NCI-H510A (cell line): ENCODE measurements at regions not wholly inside any gene's neighbourhood (a gene's known extent, or its start where the extent isn't known, plus 50 kb on each side); places are given as distances from the start of the nearest gene placed in this dataset.

Experiments
- DNase-seq: peaks from one replicate; lab custom pipeline; 2025; lab: John Stamatoyannopoulos, UW

DNA sequence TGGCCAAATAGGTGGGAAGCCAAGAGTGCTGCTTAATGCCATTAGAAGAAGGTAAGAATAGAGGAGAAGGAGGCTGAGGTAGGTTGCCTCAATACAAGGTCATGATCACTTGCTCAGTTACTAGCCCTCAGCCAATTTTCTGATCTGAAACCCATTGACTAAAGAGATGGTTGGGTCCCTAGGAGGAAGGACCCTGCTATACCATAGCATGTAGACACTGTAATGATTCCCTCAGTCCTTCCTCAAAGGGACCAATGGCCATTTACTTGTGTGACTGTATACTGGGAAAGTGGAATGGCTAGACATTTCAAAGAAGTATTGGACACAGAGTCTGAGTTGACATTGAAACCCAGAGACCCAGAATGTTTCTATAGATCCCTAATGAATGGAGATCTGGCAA is 108.5 kb upstream of the MAP1B start:
- no peak for DNase-seq

- no peak for DNase-seq
Measured at GRCh38 chr5:72000707-72001106, 106.6 kb upstream of the MAP1B start.

- DNase-seq = no peak
Measured at GRCh38 chr5:72005671-72006070, 101.6 kb upstream of the MAP1B start.

- no peak for DNase-seq
Measured at GRCh38 chr5:72006361-72006760, 100.9 kb upstream of the MAP1B start.

DNA sequence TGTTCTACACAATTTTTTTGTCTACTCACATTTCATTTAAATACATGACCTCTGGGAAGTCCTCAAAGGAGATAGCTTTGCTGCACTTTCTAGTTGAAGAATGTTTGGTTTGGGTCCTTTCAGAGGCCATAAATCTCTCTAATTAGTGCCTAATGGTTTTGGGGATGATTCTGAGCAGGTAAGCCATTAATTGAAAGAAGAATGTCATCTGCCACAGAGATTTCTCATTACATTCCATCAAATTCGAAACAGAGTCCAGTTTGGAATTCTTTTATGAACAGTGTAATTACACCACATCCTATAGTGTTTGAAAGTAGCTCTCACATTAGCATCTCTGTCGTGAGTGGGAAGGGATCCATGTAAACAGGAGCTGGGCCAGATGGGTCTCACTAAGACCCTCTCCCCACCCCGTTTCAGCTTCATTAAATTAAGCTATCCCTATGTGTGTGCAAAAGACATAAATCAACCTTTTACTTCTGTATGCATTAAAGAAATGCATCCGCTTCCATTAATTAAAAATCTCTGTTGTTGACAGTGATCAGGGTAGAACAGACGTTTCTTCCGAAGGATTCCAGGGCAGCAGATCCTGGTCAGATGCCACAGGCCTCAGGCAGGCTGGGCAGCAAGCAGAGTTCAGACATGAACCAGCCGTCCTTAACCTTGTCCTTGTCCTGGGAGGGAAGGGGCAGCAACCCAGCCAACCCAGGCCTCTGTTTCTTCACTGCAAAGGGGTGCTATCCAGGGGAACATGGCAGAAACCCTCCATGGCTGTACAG is 99.8 kb upstream of the MAP1B start:
- DNase-seq = no peak

DNA sequence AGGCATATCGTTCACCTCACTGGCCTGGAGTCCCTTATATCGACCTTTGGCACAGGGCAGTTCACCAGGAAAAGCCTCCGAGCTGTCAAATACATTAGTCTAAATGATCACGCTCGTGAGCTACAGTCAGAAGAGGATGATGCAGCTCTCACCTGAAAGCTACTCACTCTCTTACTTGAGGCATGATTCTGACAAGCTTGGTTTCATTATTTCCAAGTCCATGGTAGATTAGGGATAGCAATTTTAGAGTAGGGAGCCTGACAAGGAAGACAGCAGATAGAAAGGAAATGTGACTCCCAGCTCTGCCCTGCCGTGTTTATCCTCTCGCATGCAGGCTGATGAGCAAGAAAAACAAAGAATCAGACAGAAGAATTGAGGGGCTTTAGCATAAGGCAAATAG is 98.0 kb upstream of the MAP1B start:
- no peak for DNase-seq

DNA sequence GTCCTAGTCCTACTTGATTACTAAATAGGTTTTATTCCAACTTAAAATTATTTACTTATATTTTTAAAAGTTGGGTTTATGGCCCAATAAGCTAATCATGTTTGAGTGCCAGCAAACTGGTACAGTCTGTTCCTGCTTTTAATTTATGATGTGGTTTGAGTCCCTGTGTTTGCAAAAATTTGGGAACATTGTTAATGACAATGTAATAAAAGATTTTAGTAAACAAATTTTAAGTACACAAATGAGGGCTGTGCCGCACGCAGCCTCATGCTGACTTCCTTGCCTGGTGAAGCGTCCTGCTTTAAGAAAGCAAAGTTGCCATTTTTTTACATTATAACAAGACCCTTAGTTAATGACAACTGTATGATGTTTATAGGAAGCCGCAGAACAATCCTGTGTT is 96.8 kb upstream of the MAP1B start:
- DNase-seq = no peak

DNA sequence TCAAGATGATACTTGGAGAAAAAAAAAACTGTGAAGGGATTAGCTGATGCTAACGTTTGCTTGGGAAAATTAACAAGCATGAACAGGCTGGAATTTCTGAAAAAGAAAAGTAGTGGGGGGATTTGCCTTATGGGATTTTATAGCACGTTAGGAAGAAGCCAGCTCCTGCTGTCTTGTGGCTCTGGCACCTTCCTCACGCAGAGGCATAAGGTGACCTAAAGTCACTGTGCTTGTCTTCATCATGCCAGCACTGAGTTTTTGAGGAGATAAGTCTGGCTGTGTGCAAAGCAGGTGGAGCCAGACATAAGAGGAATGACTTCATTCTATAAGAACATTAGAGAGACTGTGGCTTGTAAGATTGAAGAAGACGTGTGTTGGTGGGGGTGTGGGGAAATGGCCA is 94.4 kb upstream of the MAP1B start:
- DNase-seq = no peak

DNA sequence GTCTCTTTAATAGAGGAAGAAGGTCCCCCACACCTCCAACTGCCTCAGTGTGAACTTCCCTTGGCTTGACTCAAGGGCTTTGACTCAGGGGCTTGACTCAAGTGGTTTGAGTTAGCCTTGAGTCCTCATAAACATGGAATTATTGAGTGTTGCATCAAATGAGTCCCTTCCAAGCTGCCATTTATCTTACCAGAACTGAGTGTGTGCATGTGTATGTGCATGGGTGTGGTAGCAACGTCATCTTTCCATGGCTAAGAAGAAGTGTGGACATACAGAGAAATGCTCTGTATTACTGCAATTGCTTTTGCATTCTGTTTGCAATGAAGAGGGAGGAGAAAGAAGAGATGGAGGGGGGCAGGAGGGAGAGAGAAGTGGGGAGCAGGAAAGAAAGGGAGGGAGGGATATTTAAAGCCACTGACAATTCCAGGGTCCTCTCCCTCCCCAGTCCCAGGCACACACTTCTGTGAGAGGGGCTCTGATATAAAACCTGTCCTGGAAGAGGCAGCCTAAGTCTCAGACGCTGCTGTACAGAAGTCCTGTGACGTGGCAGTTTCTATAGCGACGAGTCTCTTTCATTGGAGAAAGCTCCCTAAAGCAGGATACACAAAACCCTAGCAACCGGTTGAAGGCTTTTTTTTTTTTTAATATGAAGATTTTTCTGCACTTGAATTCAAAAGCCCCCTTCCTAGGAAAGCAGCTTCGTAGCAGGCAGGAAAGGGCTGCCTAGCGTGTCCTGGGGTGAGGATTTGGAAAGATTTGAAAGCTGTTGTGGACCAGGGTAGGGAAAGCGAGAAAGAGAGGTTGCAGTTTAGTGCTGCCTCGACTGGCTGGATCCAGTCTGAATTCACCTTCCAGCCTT is 93.3 kb upstream of the MAP1B start:
- DNase-seq = no peak

GRCh38 chr5:72015103-72015548 is 92.1 kb upstream of the MAP1B start:
- DNase-seq = peak; percentile 7

DNA sequence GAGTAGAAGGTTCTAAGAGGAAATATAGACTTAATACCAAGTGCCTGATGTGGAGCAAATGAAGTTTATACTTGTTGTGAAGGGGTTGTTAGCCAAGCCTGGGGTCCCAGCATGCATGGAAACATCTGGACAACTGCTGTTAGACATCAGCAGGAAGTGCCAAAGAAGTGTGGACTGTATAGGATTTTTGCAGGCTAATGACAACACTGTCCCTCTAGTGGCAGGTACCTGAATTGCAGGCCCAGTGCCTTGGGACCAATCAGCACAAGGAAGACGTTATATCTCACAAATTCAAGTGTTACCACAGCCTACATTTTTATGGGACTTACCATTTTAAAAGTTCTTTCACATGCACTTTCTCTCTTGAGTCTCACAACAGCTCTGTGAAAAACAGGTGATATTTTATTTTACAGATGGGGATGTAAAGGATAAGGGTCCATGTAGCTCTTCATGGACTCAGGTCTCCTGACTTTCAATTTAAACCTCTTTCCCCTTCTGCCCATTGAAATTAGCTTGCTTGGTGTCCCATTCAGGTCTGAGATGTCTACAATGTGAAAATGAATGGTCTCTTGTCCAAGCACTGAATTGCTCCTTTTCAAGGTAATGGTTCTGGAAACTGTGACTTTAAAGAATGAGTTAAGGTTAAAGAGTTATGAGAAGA is 89.0 kb upstream of the MAP1B start:
- DNase-seq = no peak

GRCh38 chr5:72020161-72020983 is 86.9 kb upstream of the MAP1B start:
- no peak for DNase-seq

- no peak for DNase-seq
Measured at GRCh38 chr5:72021651-72022357, 85.5 kb upstream of the MAP1B start.

- DNase-seq = no peak
Measured at GRCh38 chr5:72028382-72028781, 78.9 kb upstream of the MAP1B start.

DNA sequence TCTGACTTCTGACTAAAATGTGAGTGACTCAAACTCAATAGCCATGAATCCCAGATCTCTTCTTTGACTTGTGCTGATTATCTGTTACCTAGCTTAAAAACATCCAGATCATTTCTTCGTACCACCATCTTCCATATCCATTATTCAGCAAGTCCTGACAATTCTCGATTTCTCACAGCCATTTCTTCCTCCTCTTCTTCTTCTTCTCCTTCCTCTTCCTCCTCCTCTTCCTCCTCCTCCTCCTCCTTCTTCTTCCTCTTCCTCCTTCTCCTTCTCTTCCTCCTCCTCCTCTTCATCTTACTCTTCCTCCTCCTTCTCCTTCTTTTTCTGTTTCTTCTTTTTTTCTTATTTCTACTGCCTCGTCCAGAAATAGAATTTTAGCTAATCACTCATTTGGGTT is 77.0 kb upstream of the MAP1B start:
- no peak for DNase-seq

DNA sequence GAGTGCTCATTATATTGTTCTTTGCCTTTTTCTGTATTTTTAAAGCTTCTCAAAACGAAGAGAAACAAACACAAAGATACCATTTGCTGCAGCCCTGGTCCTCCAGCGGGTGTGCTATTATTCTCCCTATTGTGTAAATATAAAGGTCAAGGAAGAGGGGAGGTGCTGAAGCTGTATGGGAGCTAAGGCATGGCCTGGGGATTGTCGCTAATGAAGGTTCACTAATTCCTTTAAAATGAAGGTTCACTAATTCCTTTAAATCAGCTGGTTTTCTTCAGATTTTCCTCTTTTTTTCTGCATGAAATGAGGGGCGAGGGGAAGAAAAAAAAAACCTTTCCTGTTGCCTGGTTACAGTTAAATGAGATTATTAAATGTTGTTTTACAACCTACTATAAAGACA is 74.5 kb upstream of the MAP1B start:
- DNase-seq = no peak

DNA sequence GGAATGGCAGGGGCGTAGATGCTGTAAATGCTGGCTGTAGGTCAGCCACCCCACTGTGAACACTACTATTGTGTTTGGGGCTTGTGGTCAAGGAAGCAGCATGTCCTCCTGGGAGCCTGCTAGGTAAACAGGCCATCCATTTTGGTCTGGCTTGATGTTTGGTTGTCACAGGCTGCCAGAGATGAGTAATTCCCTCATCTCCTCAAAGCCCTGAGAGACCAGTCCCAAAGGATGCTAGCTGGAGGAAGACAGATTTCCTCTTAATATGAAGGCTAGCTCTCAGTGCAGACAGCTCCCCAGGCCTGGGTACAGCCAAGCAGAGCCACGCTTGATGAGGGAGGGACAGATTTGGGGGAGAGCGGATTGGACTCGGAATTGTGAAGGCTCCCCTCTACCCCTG is 72.5 kb upstream of the MAP1B start:
- no peak for DNase-seq

- no peak for DNase-seq
Measured at GRCh38 chr5:72035831-72036230, 71.4 kb upstream of the MAP1B start.

DNA sequence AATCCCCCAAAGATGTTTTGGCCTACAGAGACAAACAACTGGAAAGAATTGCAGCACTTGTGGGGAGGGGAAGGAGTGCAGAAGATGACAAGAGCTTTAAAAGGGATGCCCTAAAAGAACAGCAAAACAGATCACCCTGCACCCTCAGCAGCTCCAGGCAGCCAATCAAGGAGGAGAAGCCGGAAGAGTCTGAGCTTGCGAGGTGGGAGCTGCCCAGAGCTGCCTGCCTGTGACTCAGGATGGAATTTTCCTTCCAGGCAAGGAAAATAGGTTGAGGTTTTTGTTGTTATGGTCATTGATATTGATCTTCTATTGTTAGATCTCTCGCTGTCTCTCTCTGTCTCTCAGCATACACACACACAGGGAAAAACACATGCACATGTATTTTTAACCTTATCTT is 70.3 kb upstream of the MAP1B start:
- DNase-seq = no peak

- DNase-seq = no peak
Measured at GRCh38 chr5:72040513-72040912, 66.8 kb upstream of the MAP1B start.

DNA sequence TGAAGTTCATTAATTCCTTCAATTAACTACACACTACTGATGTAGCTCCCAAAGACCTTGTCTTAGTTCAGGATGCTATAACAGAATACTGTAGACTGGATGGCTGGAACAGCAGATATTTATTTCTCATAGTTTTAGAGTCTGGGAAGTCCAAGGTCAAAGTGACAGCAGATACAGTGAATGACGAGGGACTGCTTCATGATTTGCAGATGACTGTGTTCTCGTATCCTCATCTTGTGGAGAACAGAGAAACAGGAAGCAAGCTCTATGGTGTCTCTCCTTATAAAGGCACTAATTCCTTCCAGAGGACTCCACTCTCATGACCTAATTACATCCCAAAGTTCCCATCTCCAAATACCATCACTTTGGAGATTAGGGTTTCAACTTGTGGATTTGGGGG is 65.6 kb upstream of the MAP1B start:
- DNase-seq = no peak
